ENCODE measurements at regions not wholly inside any gene's neighbourhood (a gene's known extent, or its start where the extent isn't known, plus 50 kb on each side); places are given as distances from the start of the nearest gene placed in this dataset.

DNA sequence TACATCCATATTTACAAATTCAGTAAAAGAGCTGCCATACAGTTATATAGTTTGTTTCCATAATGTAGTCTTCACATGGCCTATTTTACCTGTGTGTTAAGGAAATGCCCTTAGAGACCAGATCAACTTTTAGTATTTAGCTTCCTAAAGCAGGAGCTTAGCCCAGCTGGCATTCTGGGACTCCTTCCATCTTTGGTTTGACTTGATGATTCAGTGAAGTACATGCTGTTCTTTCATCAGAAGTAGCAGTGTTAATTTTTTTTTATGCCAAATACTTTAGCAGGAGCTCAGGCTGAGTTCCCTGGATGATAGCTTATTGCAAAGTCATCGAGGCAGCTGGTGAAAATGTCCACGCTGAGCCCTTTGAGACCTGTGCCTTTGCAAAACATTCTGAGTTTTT lies 101.0 kb downstream of the FOXG1 start:
- WGBS (ENCODE audit: insufficient coverage), result 77% methylated on average over 2 of the region's 2 CpGs
- no peak overlapping the region for H3K4me3 ChIP-seq (ENCODE audit: control extremely low read depth in 1 of 5, extremely low read depth in 1 of 5, insufficient read depth in 1 of 5, low read depth in 2 of 5, low read length in 4 of 5)
- Mint-ChIP-seq H3K4me1 (no peaks in the 10 kb centered on the region), H3K4me3 (no peak overlapping the region), H3K27me3 (no peaks in the 10 kb centered on the region), H3K9me3 (ENCODE audit: insufficient read depth) (peaks cover 3% of the 10 kb centered on the region), H3K27ac (no peak overlapping the region)
- no peak overlapping the region for H3K27ac ChIP-seq (ENCODE audit: low read length in 2 of 2)
- DNase-seq, result no peak
- no peak overlapping the region for H3K4me2 ChIP-seq (replicated peaks; ENCODE audit: low read depth, low read length, poor library complexity, severe bottlenecking)
- H2AFZ ChIP-seq (ENCODE audit: insufficient read depth, low read depth, low read length, poor library complexity, severe bottlenecking), result no peak overlapping the region
- ChIA-PET CTCF (no interaction called here), POLR2A (no interaction called here)
- H3K79me2 ChIP-seq (ENCODE audit: control insufficient read depth, insufficient read depth, low read length), result no peaks in the 10 kb centered on the region
- H3K9me3 ChIP-seq (ENCODE audit: control extremely low read depth in 1 of 3, control insufficient read depth in 2 of 3, insufficient read depth in 1 of 3, low read length in 2 of 3), result peaks cover 0 to 5% (median 0%) of the 10 kb centered on the region in 3 donors
- no peaks in the 10 kb centered on the region for H3K36me3 ChIP-seq (replicated peaks in 1 of 2; ENCODE audit: control extremely low read depth in 1 of 2, control insufficient read depth in 1 of 2, extremely low read depth in 1 of 2, insufficient read depth in 2 of 2, low read length in 1 of 2)
- no peaks in the 10 kb centered on the region for H3K4me1 ChIP-seq (ENCODE audit: control insufficient read depth in 2 of 2, insufficient read depth in 2 of 2, low read length in 2 of 2)
- no peak for TF ChIP-seq EZH2 (IDR thresholded peaks at IDR 0.05; ENCODE audit: borderline replicate concordance, insufficient read depth, low read depth, low read length, poor library complexity, severe bottlenecking)
- TF ChIP-seq, protein P1, sequence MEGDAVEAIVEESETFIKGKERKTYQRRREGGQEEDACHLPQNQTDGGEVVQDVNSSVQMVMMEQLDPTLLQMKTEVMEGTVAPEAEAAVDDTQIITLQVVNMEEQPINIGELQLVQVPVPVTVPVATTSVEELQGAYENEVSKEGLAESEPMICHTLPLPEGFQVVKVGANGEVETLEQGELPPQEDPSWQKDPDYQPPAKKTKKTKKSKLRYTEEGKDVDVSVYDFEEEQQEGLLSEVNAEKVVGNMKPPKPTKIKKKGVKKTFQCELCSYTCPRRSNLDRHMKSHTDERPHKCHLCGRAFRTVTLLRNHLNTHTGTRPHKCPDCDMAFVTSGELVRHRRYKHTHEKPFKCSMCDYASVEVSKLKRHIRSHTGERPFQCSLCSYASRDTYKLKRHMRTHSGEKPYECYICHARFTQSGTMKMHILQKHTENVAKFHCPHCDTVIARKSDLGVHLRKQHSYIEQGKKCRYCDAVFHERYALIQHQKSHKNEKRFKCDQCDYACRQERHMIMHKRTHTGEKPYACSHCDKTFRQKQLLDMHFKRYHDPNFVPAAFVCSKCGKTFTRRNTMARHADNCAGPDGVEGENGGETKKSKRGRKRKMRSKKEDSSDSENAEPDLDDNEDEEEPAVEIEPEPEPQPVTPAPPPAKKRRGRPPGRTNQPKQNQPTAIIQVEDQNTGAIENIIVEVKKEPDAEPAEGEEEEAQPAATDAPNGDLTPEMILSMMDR (IDR thresholded peaks at IDR 0.05), result no peak
- intact Hi-C loops (cut with micrococcal nuclease), result no loop called here
- ATAC-seq (ENCODE audit: low read depth), result no peak
- no peak overlapping the region for H3K9ac ChIP-seq (ENCODE audit: low read length)
- no peaks in the 10 kb centered on the region for H3K27me3 ChIP-seq (replicated peaks in 1 of 4; ENCODE audit: control extremely low read depth in 1 of 4, control insufficient read depth in 3 of 4, insufficient read depth in 4 of 4, low read length in 3 of 4)
- no peaks in the 10 kb centered on the region for H4K20me1 ChIP-seq (ENCODE audit: control insufficient read depth, insufficient read depth, low read length, poor library complexity, severe bottlenecking)

DNA sequence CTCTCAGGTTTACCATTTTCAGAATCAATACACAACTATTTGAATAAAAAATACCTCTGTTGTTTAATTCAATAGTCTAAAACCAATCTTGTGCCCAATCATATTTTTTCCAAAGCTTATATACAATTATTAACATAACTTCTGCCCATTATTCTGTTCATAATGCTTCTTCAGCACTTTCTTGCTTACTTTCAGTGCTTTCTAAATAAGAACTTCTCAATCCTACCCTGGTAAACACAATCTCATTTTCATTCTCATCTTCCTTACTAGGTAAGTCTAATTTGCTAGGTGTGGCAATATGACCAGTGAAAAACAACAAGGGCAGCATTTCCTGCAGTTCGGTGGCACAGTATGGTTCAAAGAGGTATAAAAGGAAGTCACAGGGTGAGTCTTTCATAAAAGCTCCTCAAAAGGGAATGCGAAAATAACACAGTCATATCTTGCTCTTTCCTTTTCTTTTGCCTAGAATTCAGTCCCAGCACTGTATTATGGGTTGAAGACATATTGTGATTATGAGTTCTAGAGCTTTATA lies 103.5 kb downstream of the FOXG1 start:
- no peaks in the 10 kb centered on the region for H3K79me2 ChIP-seq (ENCODE audit: control insufficient read depth, insufficient read depth, low read length)
- peaks cover 0 to 5% (median 0%) of the 10 kb centered on the region in 3 donors for H3K9me3 ChIP-seq (ENCODE audit: control extremely low read depth in 1 of 3, control insufficient read depth in 2 of 3, insufficient read depth in 1 of 3, low read length in 2 of 3)
- Mint-ChIP-seq H3K4me1 (no peaks in the 10 kb centered on the region), H3K27ac (no peak overlapping the region), H3K4me3 (no peak overlapping the region), H3K27me3 (no peaks in the 10 kb centered on the region), H3K9me3 (ENCODE audit: insufficient read depth) (no peaks in the 10 kb centered on the region)
- no peaks in the 10 kb centered on the region for H4K20me1 ChIP-seq (ENCODE audit: control insufficient read depth, insufficient read depth, low read length, poor library complexity, severe bottlenecking)
- no peaks in the 10 kb centered on the region for H3K4me1 ChIP-seq (ENCODE audit: control insufficient read depth in 2 of 2, insufficient read depth in 2 of 2, low read length in 2 of 2)
- no peak overlapping the region for H3K4me3 ChIP-seq (ENCODE audit: control extremely low read depth in 1 of 5, extremely low read depth in 1 of 5, insufficient read depth in 1 of 5, low read depth in 2 of 5, low read length in 4 of 5)
- ChIA-PET CTCF (no interaction called here), POLR2A (no interaction called here)
- no peak overlapping the region for H3K9ac ChIP-seq (ENCODE audit: low read length)
- H3K27me3 ChIP-seq (replicated peaks in 1 of 4; ENCODE audit: control extremely low read depth in 1 of 4, control insufficient read depth in 3 of 4, insufficient read depth in 4 of 4, low read length in 3 of 4), result no peaks in the 10 kb centered on the region
- H3K27ac ChIP-seq (ENCODE audit: low read length in 2 of 2), result no peak overlapping the region
- no peak overlapping the region for H2AFZ ChIP-seq (ENCODE audit: insufficient read depth, low read depth, low read length, poor library complexity, severe bottlenecking)
- ATAC-seq (ENCODE audit: low read depth) (no peak), DNase-seq (no peak)
- TF ChIP-seq, protein P1 (IDR thresholded peaks at IDR 0.05), result no peak
- TF ChIP-seq EZH2 (IDR thresholded peaks at IDR 0.05; ENCODE audit: borderline replicate concordance, insufficient read depth, low read depth, low read length, poor library complexity, severe bottlenecking), result no peak
- intact Hi-C loops (cut with micrococcal nuclease), result no loop called here
- WGBS (ENCODE audit: insufficient coverage), result 0% methylated on average over 1 of the region's 2 CpGs
- H3K36me3 ChIP-seq (replicated peaks in 1 of 2; ENCODE audit: control extremely low read depth in 1 of 2, control insufficient read depth in 1 of 2, extremely low read depth in 1 of 2, insufficient read depth in 2 of 2, low read length in 1 of 2), result no peaks in the 10 kb centered on the region
- H3K4me2 ChIP-seq (replicated peaks; ENCODE audit: low read depth, low read length, poor library complexity, severe bottlenecking), result no peak overlapping the region

Measured in B cell (primary cell).